HL-60 (cell line): ENCODE measurements at regions not wholly inside any gene's neighbourhood (a gene's known extent, or its start where the extent isn't known, plus 50 kb on each side); places are given as distances from the start of the nearest gene placed in this dataset.

Source experiments
- DNase-seq, 2 experiments: peaks; one replicate each; pipeline ENCODE4 v3.0.0-alpha.2; 2010 to 2020; ENCODE audit warnings: low read depth in 1 of 2, low spot score in 1 of 2
- H3K27ac ChIP-seq: fragments of 250-450 bp; sonication (Bioruptor Pico); replicated peaks from 2 replicates; pipeline ENCODE4 v1.5.1; 2020; ENCODE audit warnings: mild to moderate bottlenecking, moderate library complexity
- H3K27me3 ChIP-seq: fragments of 250-450 bp; sonication (Bioruptor Pico); 2 replicates; pipeline ENCODE4 v1.5.1; 2021; ENCODE audit warnings: mild to moderate bottlenecking, moderate library complexity; ENCODE audit not compliant: insufficient read depth, poor library complexity, severe bottlenecking
- H3K4me3 ChIP-seq: replicated peaks from 2 replicates; pipeline ENCODE4 v1.5.1; 2011; ENCODE audit warnings: mild to moderate bottlenecking, control low read depth, low read length; ENCODE audit not compliant: insufficient read depth
- GABPA ChIP-seq: IDR thresholded peaks from 2 replicates; pipeline ENCODE4 v1.6.1; 2012; ENCODE audit warnings: low read depth
- POLR2AphosphoS5 ChIP-seq: IDR thresholded peaks from 2 replicates; pipeline ENCODE4 v1.6.1; 2012; ENCODE audit warnings: low read depth
- SPI1 ChIP-seq: IDR thresholded peaks from 2 replicates; pipeline ENCODE4 v1.6.1; 2012; ENCODE audit warnings: low read depth, mild to moderate bottlenecking, borderline replicate concordance
- TF ChIP-seq, protein P1 (sequence below): IDR thresholded peaks from 2 replicates; pipeline ENCODE4 v1.6.1; 2012; ENCODE audit warnings: low read depth; ENCODE audit not compliant: insufficient replicate concordance
- TF ChIP-seq, protein P2 (sequence below): IDR thresholded peaks from one replicate; pipeline ENCODE4 v1.5.1; 2011; ENCODE audit warnings: low read length, control low read depth, inconsistent platforms; ENCODE audit not compliant: insufficient read depth

DNA sequence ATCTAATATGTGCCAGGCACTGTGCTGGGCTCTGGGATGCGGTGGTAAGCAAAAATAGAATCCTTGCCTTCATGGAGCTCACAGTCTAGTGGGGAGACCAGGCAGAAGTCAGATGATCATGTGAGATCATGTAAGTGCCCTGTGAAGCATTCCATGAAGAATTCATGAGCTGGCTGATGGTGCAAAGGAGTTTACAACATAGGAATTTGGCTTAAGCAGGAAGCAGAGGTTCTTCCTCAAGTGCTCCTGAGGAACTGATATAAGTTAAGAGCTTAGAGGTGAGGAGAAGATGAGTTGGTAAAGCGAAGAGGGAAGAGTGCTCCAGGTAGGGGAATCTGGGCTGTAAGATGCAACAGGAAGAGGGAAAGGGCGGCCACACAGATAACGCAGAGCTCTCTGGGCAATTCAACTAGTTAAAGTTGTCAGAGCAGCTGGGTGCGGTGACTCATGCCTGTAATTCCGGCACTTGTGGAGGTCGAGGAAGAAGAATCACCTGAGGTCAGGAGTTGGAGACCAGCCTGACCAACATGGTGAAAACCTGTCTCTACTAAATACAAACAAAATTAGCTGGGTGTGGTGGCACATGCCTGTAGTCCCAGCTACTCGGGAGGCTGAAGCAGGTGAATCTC, 78.5 kb upstream of the SPATA31D4 start:
- H3K27me3 ChIP-seq = no peaks in the 10 kb centered on the region
- H3K4me3 ChIP-seq = no peak overlapping the region
- no peak for DNase-seq
- no peak for TF ChIP-seq POLR2AphosphoS5
- no peak overlapping the region for H3K27ac ChIP-seq

DNA sequence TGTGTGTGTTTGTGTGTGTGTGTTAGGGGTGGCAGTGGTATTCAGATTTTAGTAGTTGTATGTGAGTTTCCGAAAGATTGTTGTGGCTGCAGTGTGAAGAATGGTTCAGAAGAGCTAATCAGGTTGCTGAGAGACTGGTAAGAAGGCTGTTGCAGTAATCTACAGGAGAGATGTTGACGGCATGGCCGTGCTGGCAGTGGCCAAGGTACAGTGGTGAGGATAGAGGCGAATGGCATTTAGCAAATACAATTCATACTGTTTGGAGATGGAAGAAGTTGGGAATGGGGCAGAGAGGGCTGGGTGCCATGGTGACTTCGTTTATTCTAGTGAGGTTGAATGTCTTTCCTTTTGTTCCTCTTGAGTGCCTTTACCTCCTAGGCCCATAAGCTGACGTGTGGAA, 77.5 kb upstream of the SPATA31D4 start:
- no peak for DNase-seq
- Histone ChIP-seq H3K4me3 (no peak overlapping the region), H3K27me3 (no peaks in the 10 kb centered on the region), H3K27ac (no peak overlapping the region)
- TF ChIP-seq, protein P1, sequence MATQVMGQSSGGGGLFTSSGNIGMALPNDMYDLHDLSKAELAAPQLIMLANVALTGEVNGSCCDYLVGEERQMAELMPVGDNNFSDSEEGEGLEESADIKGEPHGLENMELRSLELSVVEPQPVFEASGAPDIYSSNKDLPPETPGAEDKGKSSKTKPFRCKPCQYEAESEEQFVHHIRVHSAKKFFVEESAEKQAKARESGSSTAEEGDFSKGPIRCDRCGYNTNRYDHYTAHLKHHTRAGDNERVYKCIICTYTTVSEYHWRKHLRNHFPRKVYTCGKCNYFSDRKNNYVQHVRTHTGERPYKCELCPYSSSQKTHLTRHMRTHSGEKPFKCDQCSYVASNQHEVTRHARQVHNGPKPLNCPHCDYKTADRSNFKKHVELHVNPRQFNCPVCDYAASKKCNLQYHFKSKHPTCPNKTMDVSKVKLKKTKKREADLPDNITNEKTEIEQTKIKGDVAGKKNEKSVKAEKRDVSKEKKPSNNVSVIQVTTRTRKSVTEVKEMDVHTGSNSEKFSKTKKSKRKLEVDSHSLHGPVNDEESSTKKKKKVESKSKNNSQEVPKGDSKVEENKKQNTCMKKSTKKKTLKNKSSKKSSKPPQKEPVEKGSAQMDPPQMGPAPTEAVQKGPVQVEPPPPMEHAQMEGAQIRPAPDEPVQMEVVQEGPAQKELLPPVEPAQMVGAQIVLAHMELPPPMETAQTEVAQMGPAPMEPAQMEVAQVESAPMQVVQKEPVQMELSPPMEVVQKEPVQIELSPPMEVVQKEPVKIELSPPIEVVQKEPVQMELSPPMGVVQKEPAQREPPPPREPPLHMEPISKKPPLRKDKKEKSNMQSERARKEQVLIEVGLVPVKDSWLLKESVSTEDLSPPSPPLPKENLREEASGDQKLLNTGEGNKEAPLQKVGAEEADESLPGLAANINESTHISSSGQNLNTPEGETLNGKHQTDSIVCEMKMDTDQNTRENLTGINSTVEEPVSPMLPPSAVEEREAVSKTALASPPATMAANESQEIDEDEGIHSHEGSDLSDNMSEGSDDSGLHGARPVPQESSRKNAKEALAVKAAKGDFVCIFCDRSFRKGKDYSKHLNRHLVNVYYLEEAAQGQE = no peak
- TF ChIP-seq GABPA (no peak), SPI1 (no peak), POLR2AphosphoS5 (no peak)
- TF ChIP-seq, protein P2, sequence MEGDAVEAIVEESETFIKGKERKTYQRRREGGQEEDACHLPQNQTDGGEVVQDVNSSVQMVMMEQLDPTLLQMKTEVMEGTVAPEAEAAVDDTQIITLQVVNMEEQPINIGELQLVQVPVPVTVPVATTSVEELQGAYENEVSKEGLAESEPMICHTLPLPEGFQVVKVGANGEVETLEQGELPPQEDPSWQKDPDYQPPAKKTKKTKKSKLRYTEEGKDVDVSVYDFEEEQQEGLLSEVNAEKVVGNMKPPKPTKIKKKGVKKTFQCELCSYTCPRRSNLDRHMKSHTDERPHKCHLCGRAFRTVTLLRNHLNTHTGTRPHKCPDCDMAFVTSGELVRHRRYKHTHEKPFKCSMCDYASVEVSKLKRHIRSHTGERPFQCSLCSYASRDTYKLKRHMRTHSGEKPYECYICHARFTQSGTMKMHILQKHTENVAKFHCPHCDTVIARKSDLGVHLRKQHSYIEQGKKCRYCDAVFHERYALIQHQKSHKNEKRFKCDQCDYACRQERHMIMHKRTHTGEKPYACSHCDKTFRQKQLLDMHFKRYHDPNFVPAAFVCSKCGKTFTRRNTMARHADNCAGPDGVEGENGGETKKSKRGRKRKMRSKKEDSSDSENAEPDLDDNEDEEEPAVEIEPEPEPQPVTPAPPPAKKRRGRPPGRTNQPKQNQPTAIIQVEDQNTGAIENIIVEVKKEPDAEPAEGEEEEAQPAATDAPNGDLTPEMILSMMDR = no peak

DNA sequence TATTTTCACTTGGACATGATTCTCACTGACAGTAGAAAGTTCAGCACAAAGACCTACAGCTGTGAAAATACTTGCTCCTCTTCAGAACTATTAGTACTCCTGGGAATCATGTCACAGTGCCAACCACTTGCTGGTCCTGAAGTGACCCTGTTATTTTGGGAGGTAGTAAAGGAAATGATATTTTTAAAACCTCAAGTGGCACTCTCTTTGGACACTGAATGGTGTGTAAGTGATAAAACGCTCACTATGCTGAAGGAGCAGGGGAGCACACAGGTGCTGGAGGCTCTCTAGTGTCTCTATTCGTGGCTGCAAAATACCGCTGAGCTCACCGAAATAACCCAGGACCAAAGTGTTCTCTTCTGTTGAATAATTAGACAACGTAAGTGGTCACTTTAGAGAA, 76.9 kb upstream of the SPATA31D4 start:
- TF ChIP-seq, protein P1 = no peak
- TF ChIP-seq GABPA (no peak), SPI1 (no peak), POLR2AphosphoS5 (no peak)
- TF ChIP-seq, protein P2 = no peak
- H3K4me3 ChIP-seq = no peak overlapping the region
- DNase-seq = no peak
- H3K27me3 ChIP-seq = no peaks in the 10 kb centered on the region
- H3K27ac ChIP-seq = no peak overlapping the region

DNA sequence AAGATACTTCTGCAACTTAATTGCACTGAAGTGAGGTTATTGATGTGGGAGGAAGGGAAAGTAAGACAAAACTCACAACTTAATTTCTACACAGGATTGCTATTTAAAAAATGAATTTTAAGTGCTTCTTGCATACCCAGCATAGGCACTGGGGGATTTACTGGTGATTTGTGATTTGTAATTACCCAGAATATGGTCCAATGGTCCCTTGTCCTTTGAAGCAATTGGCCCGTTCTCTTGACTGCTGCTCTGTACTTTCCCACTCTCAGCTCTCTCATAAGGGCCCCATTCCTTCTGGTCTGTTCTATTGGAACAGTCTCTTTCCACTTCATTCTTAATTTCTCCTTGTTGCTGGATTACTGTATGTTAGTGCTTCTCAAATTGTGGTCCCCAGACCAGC, 75.4 kb upstream of the SPATA31D4 start:
- Histone ChIP-seq H3K27me3 (no peaks in the 10 kb centered on the region), H3K4me3 (no peak overlapping the region), H3K27ac (no peak overlapping the region)
- DNase-seq = no peak
- TF ChIP-seq GABPA = no peak
- TF ChIP-seq POLR2AphosphoS5 = no peak
- TF ChIP-seq, protein P2 = no peak
- TF ChIP-seq SPI1 = no peak
- TF ChIP-seq, protein P1 = no peak
